Liver (tissue), 7 donors: ENCODE measurements at regions not wholly inside any gene's neighbourhood (a gene's known extent, or its start where the extent isn't known, plus 50 kb on each side); places are given as distances from the start of the nearest gene placed in this dataset.

ENCODE experiments used
- DNase-seq: peaks from one replicate; pipeline ENCODE4 v3.0.0-alpha.2; 2017; ENCODE audit warnings: low spot score
- H3K27ac ChIP-seq, 2 donors: one replicate each; pipeline ENCODE4 v1.7.0; 2013; ENCODE audit warnings: inconsistent platforms in 2 of 2, low read length in 2 of 2, control low read depth in 1 of 2, low read depth in 1 of 2, mild to moderate bottlenecking in 1 of 2
- H3K27me3 ChIP-seq, 4 donors: one replicate each; pipeline versions ENCODE4 v1.6.1 to v1.7.0; 2013; ENCODE audit warnings: low read length in 3 of 4, inconsistent platforms in 1 of 4, mild to moderate bottlenecking in 1 of 4, moderate library complexity in 1 of 4; ENCODE audit not compliant: control insufficient read depth in 4 of 4, insufficient read depth in 4 of 4
- H3K36me3 ChIP-seq, 4 donors: one replicate each; pipeline versions ENCODE4 v1.6.1 to v1.7.0; 2013; ENCODE audit warnings: low read length in 3 of 4, mild to moderate bottlenecking in 3 of 4, low read depth in 1 of 4, moderate library complexity in 1 of 4; ENCODE audit not compliant: control insufficient read depth in 4 of 4, insufficient read depth in 3 of 4
- H3K4me1 ChIP-seq, 4 donors: one replicate each; pipeline versions ENCODE4 v1.6.1 to v1.7.0; 2013; ENCODE audit warnings: low read length in 3 of 4, mild to moderate bottlenecking in 3 of 4, moderate library complexity in 1 of 4; ENCODE audit not compliant: control insufficient read depth in 4 of 4, insufficient read depth in 4 of 4
- H3K4me3 ChIP-seq, 3 donors: one replicate each; pipeline versions ENCODE4 v1.6.1 to v1.7.0; 2013; ENCODE audit warnings: low read length in 3 of 3, control low read depth in 1 of 3, low read depth in 1 of 3, mild to moderate bottlenecking in 1 of 3
- H3K9ac ChIP-seq, 2 donors: one replicate each; pipeline ENCODE4 v1.7.0; 2013; ENCODE audit warnings: low read length in 2 of 2, mild to moderate bottlenecking in 2 of 2, moderate library complexity in 2 of 2, control low read depth in 1 of 2, low read depth in 1 of 2
- H3K9me3 ChIP-seq, 4 donors: one replicate each; pipeline versions ENCODE4 v1.6.1 to v1.7.0; 2013; ENCODE audit warnings: low read length in 3 of 4; ENCODE audit not compliant: control insufficient read depth in 4 of 4
- EGR1 ChIP-seq, 2 donors: IDR thresholded peaks; 2 replicates each; pipeline ENCODE4 v1.6.1; 2016 to 2018; ENCODE audit warnings: antibody characterized with exemption in 2 of 2, low read depth in 2 of 2
- FOXA2 ChIP-seq: IDR thresholded peaks from 2 replicates; pipeline ENCODE4 v1.6.1; 2016; ENCODE audit warnings: antibody characterized with exemption
- NR2F2 ChIP-seq: IDR thresholded peaks from 2 replicates; pipeline ENCODE4 v1.6.1; 2016; ENCODE audit warnings: antibody characterized with exemption
- RAD21 ChIP-seq, 2 donors: IDR thresholded peaks; 2 replicates each; pipeline ENCODE4 v1.6.1; 2016; ENCODE audit warnings: antibody characterized with exemption in 2 of 2, mild to moderate bottlenecking in 2 of 2
- REST ChIP-seq: IDR thresholded peaks from 2 replicates; pipeline ENCODE4 v1.6.1; 2016; ENCODE audit warnings: antibody characterized with exemption, mild to moderate bottlenecking
- TAF1 ChIP-seq: conservative IDR thresholded peaks from 2 replicates; pipeline ENCODE4 v1.6.1; 2016; ENCODE audit warnings: antibody characterized with exemption, mild to moderate bottlenecking
- WGBS: extraction: QIAGEN DNeasy Blood & Tissue Kit; methylation state at CpG from one replicate; pipeline ENCODE4 v1.1.7; 2013; 5-methylcytosine and 5-hydroxymethylcytosine counted together
- TF ChIP-seq, protein P1 (sequence below): IDR thresholded peaks from 2 replicates; pipeline ENCODE4 v1.6.1; 2016; ENCODE audit warnings: antibody characterized with exemption
- donor health status: healthy.
- donor health status: healthy.
- donor health status: healthy.
- donor health status: healthy.

DNA sequence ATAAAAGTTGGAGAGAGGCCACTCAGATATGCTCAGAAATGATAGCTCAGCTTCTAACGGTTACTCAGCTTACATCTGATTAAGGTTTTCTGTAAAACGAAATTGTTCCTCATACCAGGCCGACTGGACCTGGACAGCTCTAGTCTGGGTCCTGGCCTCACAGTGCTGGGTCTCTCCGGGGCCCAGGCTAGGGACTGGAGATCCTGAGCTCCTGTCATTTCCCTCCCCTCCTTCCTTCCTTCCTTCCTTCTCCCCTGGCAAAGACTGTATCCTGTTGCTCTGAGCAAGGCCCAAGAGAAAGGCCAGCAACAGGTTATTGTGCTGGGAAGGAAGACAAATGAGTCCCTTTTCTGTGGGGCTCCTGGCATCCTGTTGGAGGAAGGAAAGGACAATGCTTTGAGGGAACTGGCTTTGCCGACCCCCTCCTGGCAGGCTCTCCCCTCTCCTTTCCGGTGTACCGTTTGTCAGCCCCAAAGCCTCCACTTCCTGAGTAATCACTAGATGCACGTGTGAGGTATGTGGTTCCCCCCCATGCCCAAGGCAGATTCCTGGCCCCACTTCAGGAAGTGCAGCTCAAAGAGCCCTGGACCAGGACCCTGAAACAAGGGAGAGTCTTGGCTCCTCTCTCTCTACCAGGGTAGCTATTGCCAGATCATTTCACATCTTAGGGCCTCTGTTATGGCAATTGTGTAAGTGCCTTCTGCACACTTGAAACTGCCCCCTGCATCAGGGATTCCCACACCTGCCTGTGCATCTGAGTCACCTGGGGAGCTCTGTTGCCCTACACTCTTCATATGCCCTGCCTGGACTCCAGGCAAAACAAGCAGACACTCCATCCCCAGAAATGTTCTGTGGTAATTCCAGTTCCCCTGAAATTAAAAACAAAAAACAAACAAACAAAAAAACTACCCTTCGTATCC lies 212.7 kb upstream of the FGGY start:
- Histone ChIP-seq H3K36me3 (no peaks in the 10 kb centered on the region), H3K4me3 (no peak overlapping the region), H3K4me1 (no peaks in the 10 kb centered on the region), H3K27me3 (no peaks in the 10 kb centered on the region), H3K27ac (no peak overlapping the region), H3K9ac (no peak overlapping the region), H3K9me3 (no peaks in the 10 kb centered on the region)
- no peak for TF ChIP-seq REST
- TF ChIP-seq RAD21 (IDR thresholded peaks at IDR 0.05), result peak; percentile 13 to 42
- TF ChIP-seq EGR1 (IDR thresholded peaks at IDR 0.05; ENCODE audit: low read depth in 2 of 2), result peak in 1 of 2 donors; percentile 74
- TF ChIP-seq NR2F2, result peak; percentile 80
- TF ChIP-seq, protein P1, sequence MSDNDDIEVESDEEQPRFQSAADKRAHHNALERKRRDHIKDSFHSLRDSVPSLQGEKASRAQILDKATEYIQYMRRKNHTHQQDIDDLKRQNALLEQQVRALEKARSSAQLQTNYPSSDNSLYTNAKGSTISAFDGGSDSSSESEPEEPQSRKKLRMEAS, result peak; percentile 63
- no peak for DNase-seq
- WGBS, result 72% methylated on average over 9 of the region's 9 CpGs

GRCh38 chr1:59085101-59085500 lies 211.8 kb upstream of the FGGY start:
- Histone ChIP-seq H3K9me3 (no peaks in the 10 kb centered on the region), H3K36me3 (no peaks in the 10 kb centered on the region), H3K27me3 (no peaks in the 10 kb centered on the region), H3K4me1 (no peaks in the 10 kb centered on the region), H3K9ac (no peak overlapping the region), H3K27ac (no peak overlapping the region), H3K4me3 (no peak overlapping the region)
- TF ChIP-seq FOXA2, result no peak
- no peak for TF ChIP-seq EGR1 (IDR thresholded peaks at IDR 0.05; ENCODE audit: low read depth in 2 of 2)
- TF ChIP-seq TAF1, result no peak
- no peak for TF ChIP-seq RAD21 (IDR thresholded peaks at IDR 0.05)
- no peak for TF ChIP-seq REST
- 92% methylated on average over 3 of the region's 3 CpGs for WGBS
- DNase-seq, result no peak
